Left cardiac atrium (tissue), 4 donors: ENCODE measurements at regions not wholly inside any gene's neighbourhood (a gene's known extent, or its start where the extent isn't known, plus 50 kb on each side); places are given as distances from the start of the nearest gene placed in this dataset.
"Not testable (repeated sequence)": the region's sequence is repeated elsewhere in the genome, so short reads cannot be mapped to it uniquely, and the experiment has no call there.

Source experiments
- ATAC-seq, 2 donors: fragments of 200-7000 bp; cut with Tn5 transposase; one replicate each; pipeline ENCODE4 v1.9.1; 2020; ENCODE audit warnings: mild to moderate bottlenecking in 2 of 2, moderate library complexity in 2 of 2
- DNase-seq: peaks from one replicate; pipeline ENCODE4 v3.0.0-alpha.2; 2020
- intact Hi-C, 2 donors: fragments of 100-400 bp; cut with DNase I; formaldehyde crosslinking; loops; one replicate each; pipeline versions ENCODE4 v1.14.1 to v1.15.1; 2022 to 2023
- donor health status: DM: no; HTN: yes; CAD: no.
- donor health status: DM: no; HTN: yes; CAD: no; lungs with severe emphysema.
- donor health status: DM: yes; HTN: yes; CAD: no.
- donor health status: Dilated cardiomyopathy.

DNA sequence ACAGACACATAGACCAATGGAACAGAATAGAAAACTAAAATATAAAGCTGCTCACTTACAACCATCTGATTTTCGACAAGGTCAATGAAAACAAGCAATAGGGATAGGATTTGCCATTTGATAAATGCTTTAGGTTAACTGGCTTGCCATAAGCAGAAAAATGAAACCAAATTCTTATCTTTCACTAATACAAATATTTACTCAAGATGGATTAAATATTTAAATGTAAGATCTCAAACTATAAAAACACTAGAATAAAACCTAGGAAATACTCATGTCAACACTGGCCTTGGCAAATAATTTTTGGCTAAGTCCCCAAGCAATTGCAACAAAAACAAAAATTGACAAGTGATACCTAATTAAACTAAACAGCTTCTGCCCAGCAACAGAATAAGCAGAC, 665.2 kb downstream of the TRIB2 start:
- ATAC-seq, DNase-seq, intact Hi-C loops: not testable (repeated sequence)

DNA sequence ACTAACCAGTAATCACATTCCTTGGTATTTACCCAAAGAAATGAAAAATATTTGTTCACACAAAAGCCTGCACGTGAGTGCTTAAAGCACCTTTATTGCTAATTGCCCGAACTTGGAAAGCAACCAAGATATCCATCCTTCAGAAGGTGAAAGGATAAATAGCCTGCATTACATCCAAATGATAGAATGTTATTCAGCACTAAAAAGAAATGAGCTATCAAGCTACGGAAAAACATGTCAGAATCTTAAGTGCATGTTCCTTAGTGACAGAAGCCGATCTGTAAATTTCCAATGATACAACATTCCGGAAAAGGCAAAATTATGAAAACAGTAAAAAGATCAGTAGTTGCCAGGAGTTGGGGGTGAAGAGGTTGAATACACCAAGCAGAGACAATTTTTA, 672.4 kb downstream of the TRIB2 start:
- intact Hi-C loops, ATAC-seq, DNase-seq: not testable (repeated sequence)

GRCh38 chr2:13390676-13391075, 673.9 kb downstream of the TRIB2 start:
- intact Hi-C loops = no loop called here
- DNase-seq = no peak
- no peak for ATAC-seq

DNA sequence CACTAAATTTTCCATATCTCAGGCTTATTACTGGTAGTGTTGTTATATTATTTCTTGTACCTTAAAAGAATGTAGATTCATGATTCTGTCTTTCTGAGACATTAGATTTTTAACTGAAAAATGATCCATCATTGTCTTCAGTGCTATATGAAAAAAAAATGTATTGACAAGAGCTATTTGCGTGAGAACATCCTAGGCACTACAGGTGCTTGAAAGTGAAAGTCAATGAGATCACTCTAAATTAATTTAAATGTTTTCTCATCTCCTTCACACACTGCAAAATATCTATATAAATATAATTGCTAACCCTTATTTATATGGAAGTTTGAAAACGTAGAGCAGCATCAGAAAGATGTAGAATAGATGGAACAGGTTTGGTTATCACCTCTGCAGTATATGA, 684.6 kb downstream of the TRIB2 start:
- intact Hi-C loops = no loop called here

GRCh38 chr2:13413989-13414388, 697.3 kb downstream of the TRIB2 start:
- intact Hi-C loops = no loop called here
- ATAC-seq = no peak
- DNase-seq = no peak

More for the DNA sequence above, 684.6 kb downstream of the TRIB2 start:
- ATAC-seq = no peak
- no peak for DNase-seq

DNA sequence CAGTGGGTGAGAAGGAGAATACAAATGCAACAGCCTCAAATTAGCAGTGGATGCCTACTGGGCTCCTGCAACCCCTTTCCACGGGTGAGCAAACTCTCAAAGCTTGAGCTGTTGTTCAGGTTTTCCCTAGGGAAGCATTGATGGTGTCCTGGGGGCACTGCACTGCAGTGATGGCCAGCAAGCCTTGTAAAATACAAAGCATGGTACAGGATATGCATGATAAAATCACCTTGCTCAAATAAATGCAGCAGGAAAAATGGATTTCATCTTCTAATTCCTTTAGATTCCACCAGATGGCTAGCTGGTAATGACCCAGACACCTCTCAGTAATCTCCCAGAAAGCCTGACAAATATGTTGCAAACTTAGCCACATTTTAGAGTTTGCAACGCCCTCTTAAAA, 698.2 kb downstream of the TRIB2 start:
- ATAC-seq (no peak), DNase-seq (no peak)
- intact Hi-C loops = no loop called here

- intact Hi-C loops = no loop called here
- no peak for ATAC-seq
Observed at GRCh38 chr2:13433954-13434353, 717.2 kb downstream of the TRIB2 start.

DNA sequence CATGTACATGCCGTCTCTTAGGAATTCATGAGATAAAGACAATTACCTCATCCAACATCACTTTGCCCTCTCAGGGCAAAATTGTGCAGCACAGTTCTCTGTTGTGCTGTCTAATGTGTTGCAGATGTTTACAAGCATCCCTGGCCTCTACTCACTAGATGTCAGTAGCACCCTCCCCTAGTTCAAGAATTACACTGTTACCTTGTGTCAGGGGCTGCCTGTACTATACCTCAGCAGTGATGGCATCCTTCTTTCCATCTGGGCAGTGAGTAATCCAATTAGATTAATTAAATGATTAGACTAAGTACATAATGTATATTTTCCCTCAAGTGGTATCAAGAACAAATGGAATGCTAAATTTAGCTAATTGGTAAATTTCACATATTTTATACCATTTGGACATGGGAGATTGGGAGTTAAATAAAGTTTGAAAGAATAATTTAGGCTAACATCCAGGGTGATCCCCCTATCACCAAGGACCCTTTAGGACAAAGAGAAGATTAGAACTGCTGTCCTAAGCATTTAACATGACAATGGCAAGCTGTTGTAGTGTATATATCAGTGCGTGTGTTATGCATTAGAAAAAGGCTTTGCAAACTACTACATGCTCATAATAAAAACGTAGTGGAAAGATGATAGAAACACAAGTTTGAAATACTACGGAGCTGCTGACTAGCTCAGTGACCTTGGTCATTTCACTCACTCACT, 727.0 kb downstream of the TRIB2 start:
- ATAC-seq, intact Hi-C loops, DNase-seq: not testable (repeated sequence)

More at GRCh38 chr2:13433954-13434353, 717.2 kb downstream of the TRIB2 start:
- no peak for DNase-seq

DNA sequence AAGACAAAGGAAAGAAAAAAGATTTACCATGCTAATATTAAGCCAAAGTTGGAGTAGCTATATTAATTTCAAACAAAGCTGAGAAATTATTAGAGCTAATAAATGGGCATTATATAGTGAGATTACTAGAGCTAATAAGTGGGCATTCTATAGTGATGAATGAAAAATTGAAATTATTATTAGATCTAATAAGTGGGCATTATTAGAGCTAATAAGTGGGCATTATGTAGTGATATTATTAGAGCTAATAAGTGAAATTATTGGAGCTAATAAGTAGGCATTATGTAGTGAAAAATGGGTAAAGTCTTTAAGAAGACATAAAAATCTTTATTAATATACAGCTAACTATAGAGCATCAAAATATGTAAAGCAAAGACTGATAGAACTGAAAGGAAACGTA, 745.7 kb downstream of the TRIB2 start:
- intact Hi-C loops = no loop called here
- DNase-seq (no peak), ATAC-seq (no peak)

DNA sequence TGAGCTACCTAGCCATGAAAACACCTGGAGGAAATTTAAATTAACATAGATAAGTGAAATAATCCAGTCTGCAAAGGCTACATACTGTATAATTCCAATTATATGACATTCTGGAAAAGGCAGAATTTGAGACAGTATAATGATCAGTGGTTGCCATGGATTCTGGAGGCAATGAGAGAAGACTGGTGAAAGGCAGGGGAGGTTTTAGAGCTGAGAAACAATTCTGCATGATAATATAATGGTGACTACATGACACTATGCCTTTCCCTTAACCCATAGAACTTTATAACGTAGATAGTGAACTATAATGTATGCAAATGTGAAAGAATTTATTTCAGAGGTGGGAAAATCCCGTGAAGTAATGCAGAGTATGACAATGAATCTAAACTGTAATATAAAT, 749.3 kb downstream of the TRIB2 start:
- intact Hi-C loops = no loop called here
- no peak for DNase-seq
- no peak for ATAC-seq

DNA sequence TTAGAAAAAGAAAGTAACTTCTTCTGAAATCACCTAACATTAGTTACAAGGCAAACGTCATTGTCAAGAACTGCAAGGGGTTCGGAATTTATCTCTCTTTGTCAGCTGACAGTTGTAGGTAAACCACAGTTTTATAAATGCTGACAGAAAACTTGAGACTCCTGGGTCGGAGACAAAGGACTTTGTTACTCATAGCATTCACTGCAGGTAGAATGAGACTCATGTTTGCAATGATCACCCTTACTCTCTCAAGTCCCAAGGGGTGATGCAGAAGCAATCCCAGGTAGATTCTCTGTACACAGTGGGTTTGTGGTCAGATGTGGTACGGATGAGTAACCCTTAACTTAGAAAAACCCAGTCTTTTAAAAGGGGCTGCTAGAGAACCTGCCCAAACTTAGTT, 757.8 kb downstream of the TRIB2 start:
- ATAC-seq = no peak
- DNase-seq = no peak
- intact Hi-C loops = no loop called here

DNA sequence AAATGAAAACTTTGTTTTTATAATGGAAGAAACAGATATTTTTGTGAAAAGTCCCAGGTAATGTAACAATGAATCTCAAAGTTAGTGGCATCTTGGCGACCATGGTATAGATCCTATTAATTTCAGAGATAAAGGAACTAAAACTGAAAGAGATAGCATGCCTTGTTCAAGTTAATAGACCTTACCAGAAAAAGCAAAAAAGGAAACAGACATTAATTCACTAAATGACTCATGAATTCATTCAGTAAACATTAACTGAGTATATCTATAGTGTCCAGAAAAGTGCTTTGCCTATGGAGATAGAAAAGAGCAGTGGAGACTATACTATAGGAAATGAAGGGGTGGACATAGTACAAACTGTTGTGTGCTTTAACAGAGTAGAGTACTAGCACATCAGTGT, 763.3 kb downstream of the TRIB2 start:
- intact Hi-C loops = no loop called here
- no peak for ATAC-seq
- no peak for DNase-seq

DNA sequence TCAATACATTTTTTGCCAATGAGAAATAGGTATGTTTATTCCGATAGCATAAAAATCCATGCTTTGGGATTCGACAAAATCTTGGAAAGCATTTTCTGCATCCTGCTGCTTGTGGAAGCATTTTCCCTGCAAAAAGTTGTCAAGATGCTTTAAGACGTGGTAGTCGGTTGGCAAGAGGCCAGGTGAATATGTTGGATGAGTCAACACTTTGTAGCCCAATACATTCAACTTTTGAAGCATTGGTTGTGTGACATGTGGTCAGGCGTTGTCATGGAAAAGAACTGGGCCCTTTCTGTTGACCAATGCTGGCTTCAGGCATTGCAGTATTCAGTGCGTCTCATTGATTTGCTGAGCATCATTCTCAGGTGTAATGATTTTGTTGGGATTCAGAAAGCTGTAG, 764.5 kb downstream of the TRIB2 start:
- DNase-seq (no peak), ATAC-seq (no peak)
- intact Hi-C loops = no loop called here

GRCh38 chr2:13485256-13485655, 768.5 kb downstream of the TRIB2 start:
- ATAC-seq = no peak
- intact Hi-C loops = no loop called here
- no peak for DNase-seq

DNA sequence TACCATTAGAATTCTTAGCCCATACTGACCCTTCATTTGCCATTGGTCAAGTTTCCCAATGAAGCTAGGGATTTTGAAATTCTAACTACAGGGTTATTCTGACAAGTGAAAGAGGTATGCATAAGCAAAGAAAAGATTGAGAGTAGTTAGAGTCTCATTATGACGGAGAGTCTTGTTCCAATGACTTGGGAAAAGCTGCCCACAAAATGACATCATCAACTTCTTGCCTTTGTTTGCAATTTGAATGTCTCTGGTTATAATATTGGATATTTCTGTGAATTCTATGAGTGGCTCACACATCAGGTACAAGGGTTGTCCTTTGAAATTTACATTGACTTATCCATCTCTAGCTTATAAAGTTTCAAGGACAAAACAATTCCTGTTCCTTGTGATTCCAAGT, 772.2 kb downstream of the TRIB2 start:
- DNase-seq = no peak

GRCh38 chr2:13492262-13492661, 775.5 kb downstream of the TRIB2 start:
- ATAC-seq = no peak
- intact Hi-C loops = no loop called here
- no peak for DNase-seq

More for the DNA sequence above, 772.2 kb downstream of the TRIB2 start:
- intact Hi-C loops = no loop called here
- ATAC-seq = no peak

DNA sequence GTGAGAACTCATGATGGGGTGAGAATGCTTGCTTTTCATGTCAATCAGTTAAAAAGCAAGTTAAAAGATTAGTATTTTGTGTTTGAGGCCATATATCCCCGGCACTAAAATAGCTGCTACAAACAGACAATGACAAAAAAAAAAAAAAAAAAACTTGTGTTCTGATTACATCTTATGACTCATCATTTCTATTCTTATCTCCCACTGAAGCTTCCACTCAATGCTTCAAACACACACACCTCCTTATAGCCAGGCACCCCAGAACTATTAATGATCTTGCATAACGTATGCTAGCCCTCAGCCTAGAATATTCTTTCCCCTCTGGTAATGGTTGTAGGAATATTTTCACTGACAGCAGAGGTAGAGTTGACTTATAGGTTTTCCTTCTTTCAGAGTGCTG, 778.3 kb downstream of the TRIB2 start:
- intact Hi-C loops = no loop called here

DNA sequence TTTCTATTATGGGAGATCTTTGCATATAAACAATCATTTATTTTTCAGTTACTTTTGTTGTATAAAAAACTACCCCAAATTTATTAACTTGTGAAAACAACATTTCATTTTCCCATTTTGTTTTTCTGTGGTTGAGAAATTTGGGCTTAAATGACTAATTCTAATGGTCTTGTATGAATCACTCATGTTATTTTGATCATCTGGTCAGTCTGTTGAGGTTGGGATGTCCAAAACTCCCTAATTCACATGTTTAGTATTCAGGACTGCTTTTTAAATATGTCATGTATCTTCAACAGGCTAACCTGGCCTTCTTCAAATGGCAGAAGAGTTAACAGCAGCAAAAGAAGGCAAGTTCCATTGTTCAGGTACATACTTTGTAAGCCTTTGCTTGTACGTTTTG, 788.1 kb downstream of the TRIB2 start:
- intact Hi-C loops = no loop called here
- no peak for DNase-seq
- no peak for ATAC-seq

More for the DNA sequence above, 778.3 kb downstream of the TRIB2 start:
- no peak for DNase-seq
- no peak for ATAC-seq

- no peak for DNase-seq
- no peak for ATAC-seq
- intact Hi-C loops = no loop called here
Observed at GRCh38 chr2:13508671-13509070, 791.9 kb downstream of the TRIB2 start.

DNA sequence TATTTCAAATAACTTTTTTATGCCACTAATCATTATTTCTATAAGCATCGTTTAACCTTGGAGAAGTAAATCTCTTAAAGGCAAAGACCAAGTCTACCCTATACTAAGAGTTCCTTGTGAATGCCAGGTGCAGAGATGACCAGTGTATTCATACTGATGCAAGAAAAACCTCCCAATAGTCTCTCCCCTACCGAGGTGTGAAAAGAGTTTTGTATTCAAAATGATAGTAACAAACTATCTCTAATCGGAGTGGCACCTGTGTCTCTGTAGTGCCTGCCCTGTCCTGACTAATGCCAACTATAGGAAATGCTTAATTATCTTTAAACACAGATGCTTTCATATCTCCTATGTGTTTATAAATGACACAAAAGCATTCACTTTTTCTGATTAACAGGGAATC, 798.5 kb downstream of the TRIB2 start:
- DNase-seq (no peak), ATAC-seq (no peak)
- intact Hi-C loops = no loop called here

GRCh38 chr2:13522096-13522495, 805.4 kb downstream of the TRIB2 start:
- intact Hi-C loops = no loop called here
- ATAC-seq (no peak), DNase-seq (no peak)
